Ammon's horn (tissue), 1 donor: ENCODE measurements at regions not wholly inside any gene's neighbourhood (a gene's known extent, or its start where the extent isn't known, plus 50 kb on each side); places are given as distances from the start of the nearest gene placed in this dataset.

Experiments
- DNase-seq: peaks from one replicate; pipeline ENCODE4 v3.0.0-alpha.2; 2016; ENCODE audit warnings: low spot score

DNA sequence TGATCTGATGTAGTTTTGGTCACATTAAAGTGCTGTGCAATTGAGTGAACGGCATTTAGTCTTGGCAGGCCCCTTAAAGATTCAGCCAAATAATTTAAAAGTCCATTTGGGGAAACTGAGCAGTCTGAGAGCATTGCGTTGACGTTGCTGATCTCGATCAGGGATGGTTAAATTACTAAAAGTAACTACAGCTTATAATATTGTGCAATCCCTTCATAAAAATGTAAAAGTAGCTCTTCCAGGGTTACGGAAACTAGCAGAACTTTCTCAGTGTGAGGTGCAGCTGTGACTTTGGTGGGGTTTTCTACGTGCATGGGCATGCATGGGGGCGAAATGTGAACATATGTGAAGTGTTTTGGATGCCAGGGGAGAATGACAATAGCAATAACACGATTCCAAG lies 184.5 kb upstream of the RNF32 start:
- DNase-seq = no peak

GRCh38 chr7:156450473-156450872 lies 190.1 kb upstream of the RNF32 start:
- no peak for DNase-seq

GRCh38 chr7:156448918-156449317 lies 191.7 kb upstream of the RNF32 start:
- no peak for DNase-seq

DNA sequence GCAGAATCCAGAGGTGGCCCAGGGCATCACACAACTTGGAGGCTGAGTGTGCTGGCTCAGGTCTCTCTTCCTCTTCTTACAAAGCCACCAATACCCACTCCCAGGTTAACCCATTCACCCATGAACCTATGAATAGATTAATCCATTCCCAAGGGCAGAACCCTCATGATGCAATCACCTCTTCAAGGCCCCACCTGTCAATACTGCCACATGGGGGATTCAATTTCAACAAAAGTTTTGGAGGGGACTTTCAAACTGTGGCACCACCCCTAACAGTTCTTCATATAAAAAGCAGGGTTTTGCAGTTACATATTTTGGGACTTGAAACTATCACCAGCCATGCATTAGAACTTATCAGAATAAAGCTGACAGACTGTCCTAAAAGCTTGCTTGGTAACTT lies 193.6 kb upstream of the RNF32 start:
- no peak for DNase-seq

GRCh38 chr7:156445997-156446761 lies 194.4 kb upstream of the RNF32 start:
- no peak for DNase-seq

DNA sequence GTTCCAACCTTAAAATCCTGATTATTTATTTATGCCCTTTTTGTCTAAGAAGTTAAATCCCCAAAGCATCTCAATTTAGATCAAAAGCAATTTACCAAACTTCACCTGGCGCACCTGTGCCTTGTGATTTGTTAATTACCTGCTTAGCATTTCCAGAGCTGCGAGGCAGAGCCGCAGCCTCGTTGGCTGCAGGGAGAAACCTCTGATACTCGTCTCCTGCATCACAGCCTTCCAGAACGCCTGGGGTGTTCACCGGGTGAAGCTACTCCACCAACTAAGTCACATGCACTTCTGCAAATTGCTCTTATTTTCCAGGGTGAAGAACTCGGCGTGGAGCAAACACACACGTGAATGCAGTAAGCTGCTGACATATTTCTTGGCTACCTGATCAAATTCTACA lies 198.1 kb upstream of the RNF32 start:
- DNase-seq = no peak

GRCh38 chr7:156440456-156440855 lies 200.1 kb upstream of the RNF32 start:
- DNase-seq = no peak

GRCh38 chr7:156438011-156438410 lies 202.6 kb upstream of the RNF32 start:
- DNase-seq = no peak

- DNase-seq = no peak
Observed at GRCh38 chr7:156437021-156437614, 203.5 kb upstream of the RNF32 start.

DNA sequence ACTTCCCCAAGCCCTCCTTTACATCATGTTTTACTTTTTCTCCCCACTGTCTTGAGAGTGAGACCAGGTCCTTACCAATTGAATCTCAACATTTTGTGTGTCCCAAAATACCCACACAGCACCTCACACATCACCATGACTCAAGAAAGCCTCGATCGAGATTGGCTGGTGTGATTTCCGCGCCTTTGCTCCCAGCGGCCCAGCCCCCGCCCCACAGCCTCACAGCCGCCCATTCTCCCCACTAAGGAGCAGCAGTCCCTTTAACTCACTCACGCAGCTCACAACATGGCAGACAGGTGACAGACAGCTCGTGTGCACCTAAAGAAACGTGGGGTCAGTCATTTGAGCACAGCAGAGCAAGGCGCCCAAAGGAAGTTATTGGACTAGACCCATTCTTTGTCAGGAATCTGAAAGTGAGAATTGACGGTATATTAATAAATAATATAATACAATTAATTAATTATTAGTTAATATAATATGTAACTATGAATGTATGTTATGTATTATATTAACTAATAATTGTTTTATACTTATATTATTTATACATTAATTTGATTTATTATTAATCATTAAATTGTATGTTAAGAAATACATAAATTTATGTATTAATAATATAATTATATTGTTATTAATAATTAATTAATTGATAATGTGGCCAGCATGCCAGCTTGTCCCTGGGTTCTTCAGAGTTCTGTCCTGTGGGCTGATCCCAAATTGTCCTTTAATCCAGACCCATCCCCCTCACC lies 204.9 kb upstream of the RNF32 start:
- DNase-seq = no peak

GRCh38 chr7:156434706-156435105 lies 205.9 kb upstream of the RNF32 start:
- DNase-seq = no peak

DNA sequence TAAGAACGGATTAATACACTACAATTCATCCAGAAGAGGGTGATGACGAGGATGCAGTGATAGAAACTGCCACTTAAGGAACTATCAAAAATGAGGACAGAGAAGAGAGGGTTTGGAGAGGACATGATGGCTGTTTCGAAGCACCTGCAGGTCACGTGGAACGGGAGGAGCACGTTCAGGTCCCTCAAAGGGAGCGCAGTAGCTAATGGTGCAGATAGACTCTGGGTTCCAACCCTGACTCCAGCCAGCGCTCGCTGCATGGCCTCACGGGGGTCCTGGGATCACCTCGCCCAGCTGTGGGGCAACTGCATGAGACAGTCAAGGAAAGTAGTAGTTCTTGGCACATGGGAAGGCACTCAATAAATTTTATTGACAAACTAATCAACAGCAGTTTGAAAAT lies 208.6 kb upstream of the RNF32 start:
- DNase-seq = no peak

DNA sequence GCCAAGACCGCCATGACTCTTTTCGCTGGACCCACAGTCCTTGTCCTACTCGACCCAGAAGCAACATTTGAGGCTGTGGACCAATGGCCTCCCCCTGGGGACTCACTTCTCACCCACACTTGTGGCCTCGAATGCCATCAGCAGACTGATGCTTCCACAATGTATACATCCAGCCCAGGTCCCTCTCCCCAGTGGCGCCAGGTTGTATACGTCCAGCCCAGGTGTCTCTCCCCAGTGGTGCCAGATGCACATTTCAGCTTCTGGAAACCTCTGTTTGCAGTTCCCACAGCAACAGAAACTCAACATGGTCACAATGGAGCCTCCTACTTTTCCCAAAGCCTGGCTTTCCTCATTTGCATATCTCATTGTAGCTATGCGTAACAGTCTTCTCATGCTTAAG lies 210.5 kb upstream of the RNF32 start:
- DNase-seq = no peak

- DNase-seq = no peak
Observed at GRCh38 chr7:156429514-156429913, 211.1 kb upstream of the RNF32 start.

GRCh38 chr7:156423876-156424275 lies 216.7 kb upstream of the RNF32 start:
- no peak for DNase-seq

GRCh38 chr7:156420496-156420895 lies 220.1 kb upstream of the RNF32 start:
- DNase-seq = no peak

DNA sequence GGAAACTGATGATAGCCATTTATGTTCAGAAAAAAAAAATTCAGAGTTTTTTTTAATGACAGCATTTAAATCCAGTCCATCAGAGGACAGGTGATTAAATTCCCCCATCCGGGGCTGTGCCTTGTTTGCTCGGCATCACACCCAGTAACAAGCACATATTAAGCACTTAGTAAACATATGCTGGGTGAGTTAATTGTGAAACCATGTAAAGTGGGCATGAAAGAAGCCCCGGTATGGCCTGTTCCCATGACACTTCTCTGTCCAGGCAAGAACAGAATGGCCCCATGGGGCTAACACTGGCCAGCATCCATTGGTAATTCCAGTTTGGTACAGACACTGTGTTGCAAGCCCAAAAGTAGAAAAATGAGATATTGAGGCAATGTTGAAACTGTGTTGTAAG lies 220.8 kb upstream of the RNF32 start:
- no peak for DNase-seq

DNA sequence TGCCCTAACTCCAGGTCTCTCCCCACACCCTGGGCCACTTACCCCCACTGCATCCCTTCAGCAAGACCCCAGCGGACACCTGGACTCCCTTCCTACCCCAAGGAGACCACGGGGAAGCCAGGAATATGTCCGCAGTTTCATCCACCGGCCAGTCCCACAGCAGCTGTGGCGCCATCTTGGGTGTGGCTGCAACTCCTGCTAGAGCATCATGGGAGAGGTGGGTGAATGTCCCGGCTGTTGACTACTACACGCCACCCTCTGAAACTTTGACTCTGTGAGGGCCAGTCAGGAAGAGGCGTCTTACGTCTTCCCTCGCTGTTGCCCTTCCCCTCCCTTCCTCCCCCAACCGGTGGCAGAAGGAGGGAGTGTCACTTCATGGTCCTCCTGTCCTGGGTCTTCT lies 238.3 kb upstream of the RNF32 start:
- DNase-seq = no peak

DNA sequence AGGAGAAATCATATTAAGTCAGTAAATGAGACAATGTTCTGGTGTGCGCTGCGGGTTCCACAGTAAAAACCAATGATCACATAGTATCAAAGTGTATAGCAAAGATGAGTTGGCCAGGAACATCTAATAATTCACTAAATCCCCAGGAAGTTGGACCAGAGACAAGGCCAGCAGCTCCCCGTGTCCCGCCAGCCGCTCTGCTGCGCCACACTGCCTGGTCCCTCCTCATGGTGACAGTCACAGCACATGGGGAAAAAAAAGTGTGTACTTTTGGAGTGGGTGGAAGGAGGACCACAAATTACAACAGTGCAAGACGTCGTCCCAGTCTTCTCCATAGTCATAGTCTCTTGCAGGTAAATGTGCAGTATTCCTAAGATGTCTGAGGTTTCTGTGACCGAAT lies 239.0 kb upstream of the RNF32 start:
- DNase-seq = no peak

DNA sequence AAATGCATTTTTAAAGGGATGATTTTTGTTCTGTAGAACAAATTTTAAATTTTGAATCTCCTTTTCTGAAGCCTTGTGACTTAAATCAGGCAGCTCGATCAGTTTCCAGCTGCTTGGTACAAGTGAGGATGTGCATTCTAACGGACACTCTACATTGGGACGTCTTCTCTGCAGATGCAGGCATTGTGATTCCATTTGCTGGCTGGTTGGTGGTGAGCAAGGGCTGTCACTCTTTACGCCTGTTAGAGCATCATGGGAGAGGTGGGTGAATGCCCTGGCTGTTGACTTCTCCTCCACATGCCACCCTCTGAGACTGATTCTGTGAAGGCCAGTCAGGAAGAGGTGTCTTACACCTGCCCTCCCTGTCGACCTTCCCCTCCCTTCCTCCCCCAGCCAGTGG lies 240.5 kb upstream of the RNF32 start:
- no peak for DNase-seq

- no peak for DNase-seq
Observed at GRCh38 chr7:156397249-156397648, 243.3 kb upstream of the RNF32 start.

- no peak for DNase-seq
Observed at GRCh38 chr7:156389116-156389692, 251.4 kb upstream of the RNF32 start.

DNA sequence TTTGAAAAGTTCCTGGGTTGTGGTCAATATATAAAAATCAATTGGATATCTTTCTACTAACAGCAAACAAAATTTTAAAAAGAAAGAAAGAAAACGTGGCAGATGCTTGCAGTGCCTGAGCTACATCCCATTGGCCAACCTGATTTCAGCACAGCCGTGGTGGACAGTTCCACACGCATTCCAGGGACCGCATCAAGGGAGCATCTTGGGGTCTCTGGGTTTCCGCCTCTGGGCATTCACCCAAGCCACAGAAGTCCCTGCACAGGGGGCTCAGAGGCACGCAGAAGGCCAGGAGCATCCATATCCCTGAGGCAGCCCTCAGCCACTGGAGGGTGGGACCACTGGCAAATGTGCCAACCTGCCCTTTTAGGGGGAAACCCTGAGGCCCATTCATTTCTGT lies 254.5 kb upstream of the RNF32 start:
- DNase-seq = no peak
